ENCODE measurements at regions not wholly inside any gene's neighbourhood (a gene's known extent, or its start where the extent isn't known, plus 50 kb on each side); places are given as distances from the start of the nearest gene placed in this dataset.
"Not testable (repeated sequence)": the region's sequence is repeated elsewhere in the genome, so short reads cannot be mapped to it uniquely, and the experiment has no call there.

DNA sequence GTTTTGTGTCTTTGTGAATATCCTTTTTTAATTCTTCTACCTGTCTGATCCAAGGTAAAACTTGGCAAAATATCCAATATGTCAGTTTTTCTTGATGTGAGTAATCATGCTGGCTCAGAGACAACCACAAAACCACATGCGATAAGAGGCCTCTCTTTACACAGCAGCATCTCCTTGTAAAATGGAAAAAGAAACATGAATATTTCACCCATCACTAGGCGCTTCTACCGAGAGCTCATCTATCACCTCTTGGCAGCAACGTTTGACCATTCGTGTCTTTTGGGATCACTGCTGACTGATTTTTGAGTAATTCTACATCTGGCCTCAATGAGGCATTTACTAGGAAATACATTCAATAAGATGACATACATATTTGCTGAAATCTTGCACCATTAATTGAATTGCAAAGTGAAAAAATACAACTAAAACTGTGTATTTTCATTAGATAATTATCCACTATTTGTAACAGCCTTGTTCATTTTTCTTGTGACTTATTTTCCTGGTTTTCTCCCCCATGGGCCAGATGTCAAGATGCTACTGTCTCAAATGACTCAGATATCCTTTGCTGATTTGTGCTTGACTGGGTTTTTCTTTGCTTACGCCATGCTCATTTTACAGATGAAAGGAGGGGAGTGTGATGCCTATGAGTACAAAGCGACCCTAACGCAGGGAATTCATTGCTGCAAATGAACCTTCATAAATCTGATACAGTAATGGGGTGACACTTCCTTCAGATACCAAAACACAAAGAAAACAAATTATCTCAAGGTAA, 467.5 kb downstream of the FBXO15 start:
- H2AFZ ChIP-seq (ENCODE audit: low read length) = no peak overlapping the region
- no peaks in the 10 kb centered on the region for H3K79me2 ChIP-seq (ENCODE audit: insufficient read depth, low read length)
- peaks cover 34% of the 10 kb centered on the region for H3K4me1 ChIP-seq (ENCODE audit: insufficient read depth, low read length, poor library complexity, severe bottlenecking)
- H3F3A ChIP-seq (ENCODE audit: low read depth) = no peaks in the 10 kb centered on the region
- H3K27me3 ChIP-seq (ENCODE audit: insufficient read depth, low read length, poor library complexity, severe bottlenecking) = no peaks in the 10 kb centered on the region
- no peaks in the 10 kb centered on the region for H4K20me1 ChIP-seq (ENCODE audit: insufficient read depth, low read length, poor library complexity, severe bottlenecking)
- no peaks in the 10 kb centered on the region for H3K9me2 ChIP-seq (replicated peaks; ENCODE audit: low read depth, low read length)
- TF ChIP-seq EZH2phosphoT487 (IDR thresholded peaks at IDR 0.05; ENCODE audit: borderline replicate concordance) = no peak
- TF ChIP-seq, protein P1, sequence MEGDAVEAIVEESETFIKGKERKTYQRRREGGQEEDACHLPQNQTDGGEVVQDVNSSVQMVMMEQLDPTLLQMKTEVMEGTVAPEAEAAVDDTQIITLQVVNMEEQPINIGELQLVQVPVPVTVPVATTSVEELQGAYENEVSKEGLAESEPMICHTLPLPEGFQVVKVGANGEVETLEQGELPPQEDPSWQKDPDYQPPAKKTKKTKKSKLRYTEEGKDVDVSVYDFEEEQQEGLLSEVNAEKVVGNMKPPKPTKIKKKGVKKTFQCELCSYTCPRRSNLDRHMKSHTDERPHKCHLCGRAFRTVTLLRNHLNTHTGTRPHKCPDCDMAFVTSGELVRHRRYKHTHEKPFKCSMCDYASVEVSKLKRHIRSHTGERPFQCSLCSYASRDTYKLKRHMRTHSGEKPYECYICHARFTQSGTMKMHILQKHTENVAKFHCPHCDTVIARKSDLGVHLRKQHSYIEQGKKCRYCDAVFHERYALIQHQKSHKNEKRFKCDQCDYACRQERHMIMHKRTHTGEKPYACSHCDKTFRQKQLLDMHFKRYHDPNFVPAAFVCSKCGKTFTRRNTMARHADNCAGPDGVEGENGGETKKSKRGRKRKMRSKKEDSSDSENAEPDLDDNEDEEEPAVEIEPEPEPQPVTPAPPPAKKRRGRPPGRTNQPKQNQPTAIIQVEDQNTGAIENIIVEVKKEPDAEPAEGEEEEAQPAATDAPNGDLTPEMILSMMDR (conservative IDR thresholded peaks at IDR 0.05; ENCODE audit: low read length) = no peak
- no peaks in the 10 kb centered on the region for H3K9me3 ChIP-seq (ENCODE audit: insufficient read depth, low read depth, low read length)
- H3K36me3 ChIP-seq (ENCODE audit: insufficient read depth, low read length) = no peaks in the 10 kb centered on the region
- H3K4me3 ChIP-seq (ENCODE audit: low read length, poor library complexity, severe bottlenecking) = peak overlapping the region; percentile 40
- H3K4me2 ChIP-seq (ENCODE audit: low read depth, low read length, poor library complexity, severe bottlenecking) = peak overlapping the region; percentile 69
- no peak overlapping the region for H3K9ac ChIP-seq (ENCODE audit: low read depth, low read length, poor library complexity, severe bottlenecking)

GRCh38 chr18:73677450-73677849, 470.2 kb downstream of the FBXO15 start:
- no peaks in the 10 kb centered on the region for H3F3A ChIP-seq (ENCODE audit: low read depth)
- no peak overlapping the region for H3K9ac ChIP-seq (ENCODE audit: low read depth, low read length, poor library complexity, severe bottlenecking)
- no peak overlapping the region for H3K4me3 ChIP-seq (ENCODE audit: low read length, poor library complexity, severe bottlenecking)
- H4K20me1 ChIP-seq (ENCODE audit: insufficient read depth, low read length, poor library complexity, severe bottlenecking) = no peaks in the 10 kb centered on the region
- peaks cover 39% of the 10 kb centered on the region for H3K4me1 ChIP-seq (ENCODE audit: insufficient read depth, low read length, poor library complexity, severe bottlenecking)
- H3K4me2 ChIP-seq (ENCODE audit: low read depth, low read length, poor library complexity, severe bottlenecking) = no peak overlapping the region
- H3K36me3 ChIP-seq (ENCODE audit: insufficient read depth, low read length) = no peaks in the 10 kb centered on the region
- no peaks in the 10 kb centered on the region for H3K79me2 ChIP-seq (ENCODE audit: insufficient read depth, low read length)
- no peaks in the 10 kb centered on the region for H3K9me3 ChIP-seq (ENCODE audit: insufficient read depth, low read depth, low read length)
- no peak for TF ChIP-seq EZH2phosphoT487 (IDR thresholded peaks at IDR 0.05; ENCODE audit: borderline replicate concordance)
- TF ChIP-seq, protein P1 (conservative IDR thresholded peaks at IDR 0.05; ENCODE audit: low read length) = no peak
- H3K9me2 ChIP-seq (replicated peaks; ENCODE audit: low read depth, low read length) = no peaks in the 10 kb centered on the region
- H3K27me3 ChIP-seq (ENCODE audit: insufficient read depth, low read length, poor library complexity, severe bottlenecking) = no peaks in the 10 kb centered on the region
- H2AFZ ChIP-seq (ENCODE audit: low read length) = no peak overlapping the region

GRCh38 chr18:73674125-73674865, 473.3 kb downstream of the FBXO15 start:
- Histone ChIP-seq H4K20me1 (ENCODE audit: insufficient read depth, low read length, poor library complexity, severe bottlenecking) (no peaks in the 10 kb centered on the region), H3F3A (ENCODE audit: low read depth) (no peaks in the 10 kb centered on the region), H3K4me2 (ENCODE audit: low read depth, low read length, poor library complexity, severe bottlenecking) (no peak overlapping the region), H2AFZ (ENCODE audit: low read length) (no peak overlapping the region), H3K9me3 (ENCODE audit: insufficient read depth, low read depth, low read length) (no peaks in the 10 kb centered on the region), H3K9ac (ENCODE audit: low read depth, low read length, poor library complexity, severe bottlenecking) (no peak overlapping the region), H3K4me3 (ENCODE audit: low read length, poor library complexity, severe bottlenecking) (no peak overlapping the region), H3K79me2 (ENCODE audit: insufficient read depth, low read length) (no peaks in the 10 kb centered on the region), H3K9me2 (replicated peaks; ENCODE audit: low read depth, low read length) (no peaks in the 10 kb centered on the region), H3K36me3 (ENCODE audit: insufficient read depth, low read length) (no peaks in the 10 kb centered on the region), H3K4me1 (ENCODE audit: insufficient read depth, low read length, poor library complexity, severe bottlenecking) (peaks cover 12% of the 10 kb centered on the region), H3K27me3 (ENCODE audit: insufficient read depth, low read length, poor library complexity, severe bottlenecking) (no peaks in the 10 kb centered on the region)
- TF ChIP-seq, protein P1 (conservative IDR thresholded peaks at IDR 0.05; ENCODE audit: low read length) = no peak
- no peak for TF ChIP-seq EZH2phosphoT487 (IDR thresholded peaks at IDR 0.05; ENCODE audit: borderline replicate concordance)

GRCh38 chr18:73671480-73671879, 476.2 kb downstream of the FBXO15 start:
- H3K4me3 ChIP-seq (ENCODE audit: low read length, poor library complexity, severe bottlenecking); H3F3A ChIP-seq (ENCODE audit: low read depth); H2AFZ ChIP-seq (ENCODE audit: low read length); H3K36me3 ChIP-seq (ENCODE audit: insufficient read depth, low read length); H3K4me1 ChIP-seq (ENCODE audit: insufficient read depth, low read length, poor library complexity, severe bottlenecking); H3K79me2 ChIP-seq (ENCODE audit: insufficient read depth, low read length); H3K4me2 ChIP-seq (ENCODE audit: low read depth, low read length, poor library complexity, severe bottlenecking); H3K27me3 ChIP-seq (ENCODE audit: insufficient read depth, low read length, poor library complexity, severe bottlenecking); H3K9me2 ChIP-seq (replicated peaks; ENCODE audit: low read depth, low read length); H4K20me1 ChIP-seq (ENCODE audit: insufficient read depth, low read length, poor library complexity, severe bottlenecking); H3K9ac ChIP-seq (ENCODE audit: low read depth, low read length, poor library complexity, severe bottlenecking); H3K9me3 ChIP-seq (ENCODE audit: insufficient read depth, low read depth, low read length): not testable (repeated sequence)

Measured in Loucy (cell line).